Endothelial cell of umbilical vein (primary cell): ENCODE measurements at regions not wholly inside any gene's neighbourhood (a gene's known extent, or its start where the extent isn't known, plus 50 kb on each side); places are given as distances from the start of the nearest gene placed in this dataset.

Source experiments
- BruUV-seq: library from RNA; stranded (reverse); fragments of 400-500 nt; replicated peaks from 2 replicates; lab custom pipeline; 2021; lab: Mats Ljungman, UMichigan
- CTCF ChIA-PET: fragments of 300-600, 350-600 bp; sonication (Branson Sonifier 250); formaldehyde crosslinking; loops from one replicate; lab custom pipeline; 2021; ENCODE audit warnings: antibody characterized with exemption, inconsistent platforms; lab: Charles Lee
- POLR2A ChIA-PET: fragments of 300-600, 350-600 bp; sonication (Branson Sonifier 250); formaldehyde crosslinking; loops from one replicate; lab custom pipeline; 2021; ENCODE audit warnings: antibody characterized with exemption, inconsistent platforms; lab: Charles Lee
- DNase-seq: peaks from one replicate; pipeline ENCODE4 v3.0.0-alpha.2; 2011; ENCODE audit warnings: low read depth, low spot score
- FAIRE-seq: peaks from 2 replicates; lab custom pipeline; 2011; peaks lifted over from hg19 to GRCh38; lab: Jason Lieb, UNC
- H2AFZ ChIP-seq: 2 replicates; pipeline ENCODE4 v1.6.0; 2012; ENCODE audit warnings: low read depth, low read length, control low read depth, inconsistent platforms
- H3K27ac ChIP-seq: 2 replicates; pipeline ENCODE4 v1.5.1; 2011; ENCODE audit warnings: low read depth, mild to moderate bottlenecking, control low read depth, low read length, moderate library complexity; ENCODE audit not compliant: insufficient read depth
- H3K27me3 ChIP-seq, 2 experiments: 2 replicates each; pipeline versions ENCODE4 v1.6.0 to v1.6.1; 2011; ENCODE audit warnings: low read length in 2 of 2, mixed read lengths in 1 of 2; ENCODE audit not compliant: control insufficient read depth in 2 of 2, insufficient read depth in 2 of 2
- H3K36me3 ChIP-seq, 2 experiments: 2 replicates in 1 of 2; 3 replicates in 1 of 2; pipeline ENCODE4 v1.5.1; 2011; ENCODE audit warnings: low read length in 2 of 2, mild to moderate bottlenecking in 1 of 2, moderate library complexity in 1 of 2; ENCODE audit not compliant: control insufficient read depth in 2 of 2, insufficient read depth in 2 of 2; ENCODE audit errors: extremely low read depth in 1 of 2
- H3K4me1 ChIP-seq: 3 replicates; pipeline ENCODE4 v1.5.1; 2011; ENCODE audit warnings: mild to moderate bottlenecking, low read length; ENCODE audit not compliant: control insufficient read depth, insufficient read depth; ENCODE audit errors: extremely low read depth
- H3K4me2 ChIP-seq: 2 replicates; pipeline ENCODE4 v1.6.1; 2011; ENCODE audit warnings: low read length, control low read depth, mixed read lengths; ENCODE audit not compliant: insufficient read depth
- H3K4me3 ChIP-seq, 3 experiments: fragments of 200-600 bp in 1 of 3; sonication (generic), shearing (Covaris generic) in 1 of 3; replicated peaks in 1 of 3; 2 replicates each; pipeline ENCODE4 v1.5.1; 2011 to 2016; ENCODE audit warnings: control low read depth in 3 of 3, low read length in 3 of 3, mild to moderate bottlenecking in 2 of 3, inconsistent platforms in 1 of 3, low read depth in 1 of 3, moderate library complexity in 1 of 3; ENCODE audit not compliant: insufficient read depth in 1 of 3
- H3K79me2 ChIP-seq: 2 replicates; pipeline ENCODE4 v1.6.0; 2012; ENCODE audit warnings: low read length, inconsistent platforms; ENCODE audit not compliant: control insufficient read depth, insufficient read depth
- H3K9ac ChIP-seq: replicated peaks from 2 replicates; pipeline ENCODE3; 2011; ENCODE audit warnings: low read length, control low read depth; ENCODE audit not compliant: insufficient read depth; ENCODE audit errors: extremely low read depth
- H3K9me1 ChIP-seq: replicated peaks from 3 replicates; pipeline ENCODE4 v1.6.0; 2011; ENCODE audit warnings: mild to moderate bottlenecking, low read length; ENCODE audit not compliant: control insufficient read depth, insufficient read depth; ENCODE audit errors: extremely low read depth
- H3K9me3 ChIP-seq: replicated peaks from 2 replicates; pipeline ENCODE4 v1.5.1; 2012; ENCODE audit warnings: low read length, inconsistent platforms; ENCODE audit not compliant: control insufficient read depth, insufficient read depth
- H4K20me1 ChIP-seq: replicated peaks from 2 replicates; pipeline ENCODE3; 2011; ENCODE audit warnings: mild to moderate bottlenecking, low read length; ENCODE audit not compliant: control insufficient read depth, insufficient read depth; ENCODE audit errors: extremely low read depth
- FOS ChIP-seq: IDR thresholded peaks from 2 replicates; pipeline ENCODE4 v1.6.1; 2011; ENCODE audit warnings: mild to moderate bottlenecking, low read length, moderate library complexity, borderline replicate concordance; ENCODE audit not compliant: insufficient read depth
- GATA2 ChIP-seq: IDR thresholded peaks from 2 replicates; pipeline ENCODE4 v1.7.0; 2011; ENCODE audit warnings: low read depth, mild to moderate bottlenecking, moderate library complexity, mixed read lengths, low read length; ENCODE audit not compliant: insufficient read length, insufficient read depth
- JUN ChIP-seq: IDR thresholded peaks from 2 replicates; pipeline ENCODE4 v1.6.1; 2011; ENCODE audit warnings: borderline replicate concordance, low read depth; ENCODE audit not compliant: insufficient read length, insufficient read depth
- MYC ChIP-seq: IDR thresholded peaks from one replicate; pipeline ENCODE4 v1.6.1; 2011; ENCODE audit warnings: mild to moderate bottlenecking, low read depth, low read length
- POLR2A ChIP-seq: IDR thresholded peaks from 2 replicates; pipeline ENCODE4 v1.6.1; 2012; ENCODE audit warnings: low read depth, mild to moderate bottlenecking, control low read depth, low read length
- dilution Hi-C: fragments of 300-500 bp; cut with MboI; formaldehyde crosslinking; loops from one replicate; pipeline ENCODE4 v1.15.0; 2019; ENCODE audit warnings: low sequenced_read_pairs; ENCODE audit not compliant: extremely low pct_ligation_motif_present
- intact Hi-C: fragments of 100-400 bp; cut with micrococcal nuclease; formaldehyde crosslinking; loops from one replicate; pipeline ENCODE4 v1.10.0; 2022
- TF ChIP-seq, protein P1 (sequence below): IDR thresholded peaks from 2 replicates; pipeline ENCODE4 v1.6.1; 2011; ENCODE audit not compliant: insufficient read depth, insufficient read length

DNA sequence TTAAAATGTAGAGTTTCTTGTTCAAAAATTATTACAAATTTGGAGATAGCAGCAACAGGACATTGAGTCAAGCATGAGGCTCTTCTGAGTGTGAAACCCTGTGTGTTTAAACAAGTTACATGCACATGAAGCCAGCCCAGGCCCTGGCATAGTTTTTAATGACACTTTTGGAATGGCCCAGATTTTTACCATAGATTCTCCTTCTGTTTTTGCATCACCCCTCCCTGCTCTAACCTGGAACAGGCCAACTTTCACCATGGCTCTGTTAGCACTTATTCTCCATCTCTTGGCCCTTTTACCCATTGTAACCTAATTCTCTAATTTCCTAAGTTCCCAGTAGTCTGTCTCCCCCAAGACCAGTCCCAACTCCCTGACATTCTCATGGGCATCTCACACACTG, 63.1 kb upstream of the PRSS23 start:
- ChIA-PET CTCF (interaction anchor here (0.7 to 2.1 kb wide), 8 partner anchors 10 to 129 kb away, joined by 3 to 9 read pairs (median 4); partner anchors contain the start of gene PRSS23), POLR2A (no interaction called here)
- dilution Hi-C loops: no loop called here
- intact Hi-C loops: loop anchor here (1.0 to 5.0 kb wide), 6 partner anchors 17 to 277 kb away; partner anchors contain the start of gene ME3
- peak overlapping the region; percentile 69 for H3K9ac ChIP-seq
- no peaks in the 10 kb centered on the region for H3K9me3 ChIP-seq
- FAIRE-seq (no peak), DNase-seq (no peak)
- H3K4me1 ChIP-seq: peaks cover 70% of the 10 kb centered on the region
- no peaks in the 10 kb centered on the region for H3K36me3 ChIP-seq
- H3K4me2 ChIP-seq: peak overlapping the region; percentile 51
- TF ChIP-seq FOS (no peak), POLR2A (no peak), JUN (no peak), GATA2 (no peak)
- TF ChIP-seq, protein P1, sequence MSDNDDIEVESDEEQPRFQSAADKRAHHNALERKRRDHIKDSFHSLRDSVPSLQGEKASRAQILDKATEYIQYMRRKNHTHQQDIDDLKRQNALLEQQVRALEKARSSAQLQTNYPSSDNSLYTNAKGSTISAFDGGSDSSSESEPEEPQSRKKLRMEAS: no peak
- no peaks in the 10 kb centered on the region for H3K9me1 ChIP-seq
- no peaks in the 10 kb centered on the region for H3K79me2 ChIP-seq
- H3K27me3 ChIP-seq: no peaks in the 10 kb centered on the region
- no peak overlapping the region for H2AFZ ChIP-seq
- BruUV-seq: no TSS peak
- no peak overlapping the region for H3K4me3 ChIP-seq
- peak overlapping the region; percentile 93 for H3K27ac ChIP-seq
- H4K20me1 ChIP-seq: no peaks in the 10 kb centered on the region

DNA sequence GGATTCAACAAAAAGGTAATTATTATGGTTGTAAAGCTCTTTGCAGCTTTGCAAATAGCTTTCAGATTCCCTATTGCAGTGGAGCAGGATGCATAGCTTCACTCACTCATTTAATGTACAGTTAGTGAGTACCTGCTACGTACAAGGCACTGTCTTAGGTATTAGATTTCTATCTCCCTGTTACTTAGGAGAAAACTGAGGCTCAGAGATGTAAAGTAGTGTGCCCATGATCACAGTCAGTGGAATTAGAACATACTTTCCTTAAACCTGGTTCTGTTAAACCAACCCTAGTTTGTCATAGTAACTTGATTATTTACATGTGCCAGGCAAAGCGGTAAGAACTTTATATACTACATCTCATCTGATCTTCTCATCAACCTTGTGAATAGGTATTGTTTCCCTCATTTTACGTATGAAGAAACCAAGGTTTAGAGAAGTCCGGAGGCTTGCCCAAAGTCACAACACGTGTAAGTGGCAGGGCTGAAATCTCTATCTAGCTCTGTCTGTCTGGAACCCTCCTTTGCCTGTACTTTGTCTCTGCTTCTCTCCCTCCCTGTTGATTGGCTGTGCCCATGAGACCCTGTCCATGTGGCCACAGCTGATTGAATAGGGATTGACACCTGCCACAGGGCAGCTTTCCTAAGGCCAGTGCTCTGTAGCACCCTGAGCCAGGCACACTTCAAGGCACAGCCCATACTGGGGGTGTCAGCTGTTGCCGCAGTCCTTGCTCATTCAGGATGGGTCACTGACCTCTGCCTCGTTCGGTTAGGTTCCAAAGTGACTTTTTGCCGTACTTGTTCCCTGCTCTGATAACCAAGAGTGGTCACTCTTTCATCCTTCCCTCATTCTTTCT, 63.8 kb upstream of the PRSS23 start:
- no TSS peak for BruUV-seq
- Histone ChIP-seq H3K79me2 (no peaks in the 10 kb centered on the region), H3K4me1 (peaks cover 63% of the 10 kb centered on the region), H3K9ac (peak overlapping the region; percentile 48), H3K27me3 (no peaks in the 10 kb centered on the region), H3K27ac (peak overlapping the region; percentile 93), H3K9me1 (no peaks in the 10 kb centered on the region), H4K20me1 (no peaks in the 10 kb centered on the region), H3K4me2 (peak overlapping the region; percentile 67), H3K36me3 (no peaks in the 10 kb centered on the region), H2AFZ (no peak overlapping the region), H3K9me3 (no peaks in the 10 kb centered on the region), H3K4me3 (no peak overlapping the region)
- ChIA-PET POLR2A (interaction anchor here (0.6 to 1.0 kb wide), 2 partner anchors 64 to 69 kb away, joined by 3 to 5 read pairs; partner anchors contain the start of gene PRSS23), CTCF (interaction anchor here (1.1 to 2.1 kb wide), 14 partner anchors 10 to 280 kb away, joined by 3 to 9 read pairs (median 5); partner anchors contain the start of gene PRSS23)
- TF ChIP-seq MYC: no peak
- no peak for TF ChIP-seq FOS
- TF ChIP-seq POLR2A: no peak
- TF ChIP-seq, protein P1: no peak
- no peak for TF ChIP-seq GATA2
- FAIRE-seq: no peak
- dilution Hi-C loops (no loop called here), intact Hi-C loops (loop anchor here (1.0 to 5.0 kb wide), 6 partner anchors 16 to 276 kb away; partner anchors contain the start of gene ME3)
- DNase-seq: peak; percentile 27
